ENCODE measurements at regions not wholly inside any gene's neighbourhood (a gene's known extent, or its start where the extent isn't known, plus 50 kb on each side); places are given as distances from the start of the nearest gene placed in this dataset.
A peak's percentile ranks its signal among the peaks of the same experiment; 100 is the strongest.

DNA sequence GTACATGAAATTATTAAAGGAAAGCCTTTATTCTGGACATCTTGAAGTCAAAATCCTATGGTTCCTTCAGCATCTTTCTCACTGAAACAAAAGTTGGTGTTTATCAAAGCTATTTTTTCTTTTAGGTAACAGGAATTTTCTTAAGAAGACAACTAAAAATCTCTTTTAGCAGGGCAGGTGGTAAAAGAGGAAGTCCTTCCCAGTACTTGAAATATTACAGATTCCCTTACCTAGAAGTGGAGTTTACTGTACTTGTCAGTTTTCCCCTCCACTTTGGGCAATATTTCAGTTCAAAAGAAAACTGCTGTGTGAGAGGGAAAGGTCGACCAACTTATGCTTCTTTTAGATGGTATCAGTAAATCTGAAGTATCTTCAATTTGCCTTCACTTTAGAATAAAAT, 64.3 kb upstream of the TDRD3 start:
- DNase-seq (ENCODE audit: low read depth): no peak
- no peak overlapping the region for H3K4me3 ChIP-seq (ENCODE audit: low read length)
- no peak for TF ChIP-seq CTCF (conservative IDR thresholded peaks at IDR 0.05; ENCODE audit: low read depth, low read length)

GRCh38 chr13:60334310-60334709, 62.7 kb upstream of the TDRD3 start:
- DNase-seq (ENCODE audit: low read depth): no peak
- no peak for TF ChIP-seq CTCF (conservative IDR thresholded peaks at IDR 0.05; ENCODE audit: low read depth, low read length)
- H3K4me3 ChIP-seq (ENCODE audit: low read length): no peak overlapping the region

GRCh38 chr13:60335531-60335930, 61.5 kb upstream of the TDRD3 start:
- DNase-seq (ENCODE audit: low read depth): no peak
- no peak overlapping the region for H3K4me3 ChIP-seq (ENCODE audit: low read length)
- TF ChIP-seq CTCF (conservative IDR thresholded peaks at IDR 0.05; ENCODE audit: low read depth, low read length): peak; percentile 44

- TF ChIP-seq CTCF (conservative IDR thresholded peaks at IDR 0.05; ENCODE audit: low read depth, low read length): no peak
- no peak for DNase-seq (ENCODE audit: low read depth)
Measured at GRCh38 chr13:60338754-60339153, 58.3 kb upstream of the TDRD3 start.

DNA sequence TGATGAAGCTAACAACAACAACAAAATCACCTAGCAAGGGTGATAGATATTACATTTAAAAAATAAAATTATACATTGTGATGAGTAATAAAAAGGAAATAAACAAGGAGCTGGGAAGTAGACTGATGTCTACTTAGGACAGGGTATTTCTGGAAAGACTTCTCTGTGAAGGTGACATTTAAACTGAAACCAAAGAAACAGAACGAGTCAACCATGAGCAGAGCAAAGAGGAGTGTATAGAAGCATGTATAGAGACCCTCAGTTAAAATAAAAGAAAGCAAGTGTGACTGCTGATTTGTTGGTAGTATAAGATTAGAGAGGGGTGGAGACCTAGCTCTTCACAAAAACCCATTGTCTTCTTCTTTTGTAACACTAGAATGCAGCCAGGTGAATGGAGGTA, 53.0 kb upstream of the TDRD3 start:
- no peak for TF ChIP-seq CTCF (conservative IDR thresholded peaks at IDR 0.05; ENCODE audit: low read depth, low read length)
- no peak for DNase-seq (ENCODE audit: low read depth)
- no peak overlapping the region for H3K4me3 ChIP-seq (ENCODE audit: low read length)

More at GRCh38 chr13:60338754-60339153, 58.3 kb upstream of the TDRD3 start:
- H3K4me3 ChIP-seq (ENCODE audit: low read length): no peak overlapping the region

GRCh38 chr13:60347174-60347573, 49.8 kb upstream of the TDRD3 start:
- no peak overlapping the region for H3K4me3 ChIP-seq (ENCODE audit: low read length)
- no peak for TF ChIP-seq CTCF (conservative IDR thresholded peaks at IDR 0.05; ENCODE audit: low read depth, low read length)
- no peak for DNase-seq (ENCODE audit: low read depth)
